Transverse colon (tissue), 4 donors: ENCODE measurements at regions not wholly inside any gene's neighbourhood (a gene's known extent, or its start where the extent isn't known, plus 50 kb on each side); places are given as distances from the start of the nearest gene placed in this dataset.
A peak's percentile ranks its signal among the peaks of the same experiment; 100 is the strongest.

ENCODE experiments used
- DNase-seq: peaks from one replicate; pipeline ENCODE4 v3.0.0-alpha.2; 2019
- H3K27ac ChIP-seq, 4 donors: fragments of 200-600 bp; sonication (generic); 2 replicates each; pipeline ENCODE4 v1.5.1; 2016 to 2018; ENCODE audit warnings: inconsistent platforms in 4 of 4
- H3K27me3 ChIP-seq: fragments of 200-600 bp; sonication (generic); 2 replicates; pipeline ENCODE4 v1.5.1; 2017; ENCODE audit warnings: inconsistent platforms
- H3K36me3 ChIP-seq, 4 donors: fragments of 200-600 bp; sonication (generic); 2 replicates each; pipeline ENCODE4 v1.5.1; 2017 to 2019; ENCODE audit warnings: inconsistent platforms in 4 of 4
- H3K4me1 ChIP-seq, 4 donors: fragments of 200-600 bp; sonication (generic); 2 replicates each; pipeline ENCODE4 v1.5.1; 2017 to 2020; ENCODE audit warnings: inconsistent platforms in 4 of 4
- H3K4me3 ChIP-seq, 4 donors: fragments of 200-600 bp; sonication (generic); 1 replicate in 1 of 4; 2 replicates in 3 of 4; pipeline versions ENCODE4 v1.5.1 to v1.6.1; 2017 to 2019; ENCODE audit warnings: inconsistent platforms in 4 of 4
- H3K9me3 ChIP-seq, 2 donors: fragments of 200-600 bp; sonication (generic); 2 replicates each; pipeline ENCODE4 v1.5.1; 2017 to 2019; ENCODE audit warnings: inconsistent platforms in 2 of 2
- CTCF ChIP-seq, 5 experiments: fragments of 200-600 bp in 3 of 5; fragments of 450-650 bp in 2 of 5; sonication (generic) in 3 of 5; IDR thresholded peaks; 1 replicate in 2 of 5; 2 replicates in 3 of 5; pipeline ENCODE4 v1.5.1; 2016 to 2017; ENCODE audit warnings: antibody characterized with exemption in 5 of 5, inconsistent platforms in 3 of 5, mild to moderate bottlenecking in 2 of 5, moderate library complexity in 1 of 5
- EP300 ChIP-seq: sonication (generic); formaldehyde crosslinking; IDR thresholded peaks from one replicate; pipeline ENCODE4 v1.6.1; 2017; ENCODE audit warnings: antibody characterized with exemption, low read depth
- POLR2A ChIP-seq: fragments of 450-650 bp; IDR thresholded peaks from one replicate; pipeline ENCODE4 v1.6.1; 2016; ENCODE audit warnings: antibody characterized with exemption, mild to moderate bottlenecking, moderate library complexity
- POLR2AphosphoS5 ChIP-seq, 3 donors: sonication (generic); formaldehyde crosslinking; IDR thresholded peaks; one replicate each; pipeline ENCODE4 v1.6.1; 2016; ENCODE audit warnings: antibody characterized with exemption in 3 of 3
- WGBS, 2 donors: methylation state at CpG; one replicate each; pipeline ENCODE4 v1.1.5; 2018; ENCODE audit warnings: low coverage in 1 of 2; 5-methylcytosine and 5-hydroxymethylcytosine counted together
- in situ Hi-C, 4 donors: fragments of 200-750 bp; cut with MboI; loops; one replicate each; pipeline versions ENCODE4 v1.15.0 to v1.15.1; 2017; ENCODE audit warnings: low sequenced_read_pairs in 3 of 4, low pct_ligation_motif_present in 1 of 4, low pct_unique_long_range_greater_than_20kb in 1 of 4
- intact Hi-C: fragments of 100-400 bp; cut with DNase I; formaldehyde crosslinking; loops from one replicate; pipeline ENCODE4 v1.15.1; 2023; ENCODE audit warnings: low total_unique reads

- 78 to 87% methylated on average over 3 of the region's 3 CpGs for WGBS, 2 donors
- H3K27ac ChIP-seq = no peak overlapping the region
- in situ Hi-C loops = no loop called here
These were observed 118.9 kb downstream of the IRS1 start for GRCh38 chr2:226680719-226681118.

DNA sequence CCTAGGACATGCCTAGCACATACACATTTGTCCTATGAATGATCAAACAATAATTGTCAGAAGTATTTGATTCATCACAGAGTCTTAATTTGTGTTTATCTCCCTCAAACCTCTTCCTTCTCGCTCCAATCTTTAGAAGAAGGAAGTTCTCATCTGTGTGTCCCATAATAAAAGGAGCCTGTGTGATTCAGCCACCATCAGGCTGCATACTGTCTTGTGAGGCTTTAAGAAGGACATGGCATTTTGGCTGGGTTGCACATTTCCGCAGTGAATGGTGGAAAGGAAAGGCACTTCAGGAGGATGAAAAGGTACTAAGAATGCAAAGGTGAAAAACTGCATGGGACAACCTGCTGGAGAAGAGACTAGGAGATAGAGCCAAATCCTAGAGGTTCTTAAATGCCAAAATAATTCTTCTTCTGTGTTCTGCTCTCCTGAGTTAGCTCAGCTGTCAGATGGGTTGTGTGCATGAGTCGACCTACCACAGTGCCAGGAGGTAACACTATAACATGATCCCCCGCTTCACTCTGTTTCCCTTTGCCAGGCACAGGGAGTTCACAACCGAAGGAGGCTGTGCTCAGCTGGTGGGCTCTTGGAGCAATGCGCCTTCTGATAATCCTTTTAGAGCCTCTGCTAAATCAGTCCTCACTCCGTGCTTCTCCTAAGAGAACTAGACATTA is 120.1 kb downstream of the IRS1 start:
- TF ChIP-seq CTCF (IDR thresholded peaks at IDR 0.05) (no peak), POLR2A (no peak), POLR2AphosphoS5 (IDR thresholded peaks at IDR 0.05) (no peak), EP300 (no peak)
- 81 to 82% methylated on average over 4 to 7 of the region's 7 CpGs for WGBS, 2 donors
- no peak overlapping the region for H3K27ac ChIP-seq

More at GRCh38 chr2:226680719-226681118, 118.9 kb downstream of the IRS1 start:
- no peak for TF ChIP-seq POLR2AphosphoS5 (IDR thresholded peaks at IDR 0.05)
- TF ChIP-seq CTCF (IDR thresholded peaks at IDR 0.05) = no peak
- no peak for TF ChIP-seq POLR2A
- no peak for TF ChIP-seq EP300
- intact Hi-C loops = no loop called here
- no peak for DNase-seq
- peaks cover 0 to 16% (median 10%) of the 10 kb centered on the region in 4 donors for H3K4me1 ChIP-seq
- H3K36me3 ChIP-seq = no peaks in the 10 kb centered on the region
- no peak overlapping the region for H3K4me3 ChIP-seq
- H3K9me3 ChIP-seq = no peaks in the 10 kb centered on the region
- H3K27me3 ChIP-seq = no peaks in the 10 kb centered on the region

DNA sequence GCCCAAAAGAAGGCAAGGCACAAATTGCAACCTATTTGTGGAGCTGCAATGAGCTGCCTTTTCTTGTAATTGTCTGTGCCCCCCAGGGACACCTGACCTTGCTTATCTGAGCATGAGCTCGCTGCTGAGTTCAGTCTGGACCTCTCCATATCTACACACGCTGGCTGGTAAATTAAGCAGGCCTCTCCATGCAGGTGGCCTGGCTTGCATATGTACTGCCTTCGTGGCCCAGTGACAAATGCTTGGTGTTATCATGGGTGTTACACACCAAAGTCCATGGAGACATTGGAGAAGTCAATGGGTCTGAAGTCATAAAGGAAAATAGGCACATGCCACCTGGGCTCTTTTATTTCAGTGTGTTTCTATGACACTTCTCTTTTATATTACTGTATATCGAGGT is 121.2 kb downstream of the IRS1 start:
- Histone ChIP-seq H3K36me3 (no peaks in the 10 kb centered on the region), H3K27me3 (no peaks in the 10 kb centered on the region), H3K4me3 (no peak overlapping the region), H3K4me1 (peaks cover 0 to 21% (median 8%) of the 10 kb centered on the region in 4 donors), H3K27ac (no peak overlapping the region), H3K9me3 (no peaks in the 10 kb centered on the region)
- WGBS, 2 donors = 47 to 54% methylated on average over 2 to 4 of the region's 4 CpGs
- DNase-seq = peak; percentile 58
- in situ Hi-C loops = no loop called here
- TF ChIP-seq POLR2AphosphoS5 (IDR thresholded peaks at IDR 0.05) = peak in 1 of 3 donors; percentile 50
- TF ChIP-seq CTCF (IDR thresholded peaks at IDR 0.05) = no peak
- intact Hi-C loops = no loop called here

More for the DNA sequence above, 120.1 kb downstream of the IRS1 start:
- Histone ChIP-seq H3K36me3 (no peaks in the 10 kb centered on the region), H3K9me3 (no peaks in the 10 kb centered on the region), H3K27me3 (no peaks in the 10 kb centered on the region), H3K4me3 (no peak overlapping the region), H3K4me1 (peaks cover 0 to 16% (median 10%) of the 10 kb centered on the region in 4 donors)
- DNase-seq = no peak
- in situ Hi-C loops (no loop called here), intact Hi-C loops (no loop called here)

DNA sequence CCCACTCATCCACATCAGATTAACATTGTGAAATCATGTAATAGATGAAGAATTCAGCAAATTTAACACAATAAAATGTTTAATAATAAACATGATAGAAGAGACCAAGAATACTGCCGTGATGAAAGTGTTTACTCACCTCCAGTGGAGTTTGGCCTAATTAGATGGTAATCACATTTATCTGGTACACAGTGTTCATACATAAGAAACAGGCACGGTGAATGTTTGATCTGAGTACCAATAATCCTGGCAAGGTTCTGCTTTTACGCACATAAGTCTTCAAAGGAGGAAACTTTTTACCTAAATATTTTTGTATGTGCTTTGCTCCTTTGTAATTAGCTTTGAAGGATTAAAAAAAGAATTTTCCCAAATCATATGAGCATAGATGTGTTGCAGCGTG is 122.5 kb downstream of the IRS1 start:
- 43 to 55% methylated on average over 3 to 4 of the region's 4 CpGs for WGBS, 2 donors
- H3K27me3 ChIP-seq = no peaks in the 10 kb centered on the region
- TF ChIP-seq POLR2AphosphoS5 (IDR thresholded peaks at IDR 0.05) (no peak), POLR2A (no peak), EP300 (no peak), CTCF (IDR thresholded peaks at IDR 0.05) (no peak)
- H3K36me3 ChIP-seq = no peaks in the 10 kb centered on the region
- intact Hi-C loops (no loop called here), in situ Hi-C loops (no loop called here)
- H3K4me3 ChIP-seq = no peak overlapping the region
- no peak for DNase-seq
- peaks cover 0 to 23% (median 8%) of the 10 kb centered on the region in 4 donors for H3K4me1 ChIP-seq
- no peak overlapping the region for H3K27ac ChIP-seq
- H3K9me3 ChIP-seq = no peaks in the 10 kb centered on the region
